DOHH2 (cell line): ENCODE measurements at regions not wholly inside any gene's neighbourhood (a gene's known extent, or its start where the extent isn't known, plus 50 kb on each side); places are given as distances from the start of the nearest gene placed in this dataset.

Experiments
- H3F3A ChIP-seq: fragments of 200-600 bp; sonication (generic), shearing (Covaris generic); 2 replicates; pipeline ENCODE4 v1.6.0; 2016; ENCODE audit warnings: antibody characterized with exemption, mild to moderate bottlenecking; ENCODE audit not compliant: control insufficient read depth, insufficient read depth
- H3K27ac ChIP-seq: fragments of 200-600 bp; sonication (generic); 2 replicates; pipeline ENCODE4 v1.5.1; 2014; ENCODE audit warnings: low read depth, mild to moderate bottlenecking, low read length, moderate library complexity
- H3K27me3 ChIP-seq: fragments of 200-600 bp; sonication (generic); 2 replicates; pipeline ENCODE4 v1.6.1; 2014; ENCODE audit warnings: mild to moderate bottlenecking, low read length, mixed read lengths; ENCODE audit not compliant: control insufficient read depth
- H3K36me3 ChIP-seq: fragments of 200-600 bp; sonication (generic); 2 replicates; pipeline ENCODE4 v1.6.1; 2014; ENCODE audit warnings: mild to moderate bottlenecking, low read length, moderate library complexity, mixed read lengths; ENCODE audit not compliant: control insufficient read depth
- H3K4me1 ChIP-seq: fragments of 200-600 bp; sonication (generic); 2 replicates; pipeline ENCODE4 v1.6.1; 2014; ENCODE audit warnings: mild to moderate bottlenecking, low read length, mixed read lengths; ENCODE audit not compliant: control insufficient read depth
- H3K4me2 ChIP-seq: fragments of 200-600 bp; sonication (generic); 2 replicates; pipeline ENCODE4 v1.6.0; 2014; ENCODE audit warnings: mild to moderate bottlenecking, low read length, moderate library complexity
- H3K4me3 ChIP-seq: fragments of 200-600 bp; sonication (generic); 2 replicates; pipeline ENCODE4 v1.5.1; 2014; ENCODE audit warnings: mild to moderate bottlenecking, low read length, mixed read lengths
- H3K79me2 ChIP-seq: fragments of 200-600 bp; sonication (generic); 2 replicates; pipeline ENCODE4 v1.6.1; 2014; ENCODE audit warnings: mild to moderate bottlenecking, low read length, mixed read lengths; ENCODE audit not compliant: control insufficient read depth
- H3K9me2 ChIP-seq: fragments of 200-600 bp; sonication (generic); replicated peaks from 2 replicates; pipeline ENCODE4 v1.6.1; 2014; ENCODE audit warnings: mild to moderate bottlenecking, low read length, mixed read lengths; ENCODE audit not compliant: control insufficient read depth
- H3K9me3 ChIP-seq: fragments of 200-600 bp; sonication (generic); 2 replicates; pipeline ENCODE4 v1.6.1; 2014; ENCODE audit warnings: antibody characterized with exemption, low read length, mixed read lengths; ENCODE audit not compliant: control insufficient read depth, insufficient read depth
- H4K20me1 ChIP-seq: fragments of 200-600 bp; sonication (generic); 2 replicates; pipeline ENCODE4 v1.6.0; 2014; ENCODE audit warnings: low read depth, mild to moderate bottlenecking, antibody characterized with exemption, low read length, moderate library complexity; ENCODE audit not compliant: control insufficient read depth, insufficient read depth
- EZH2phosphoT487 ChIP-seq: fragments of 200-600 bp; sonication (generic); IDR thresholded peaks from 2 replicates; pipeline ENCODE4 v1.6.1; 2017; ENCODE audit warnings: borderline replicate concordance, mild to moderate bottlenecking, antibody characterized with exemption, low read length, moderate library complexity, mixed read lengths
- TF ChIP-seq, protein P1 (sequence below): fragments of 200-600 bp; sonication (generic); IDR thresholded peaks from one replicate; pipeline ENCODE4 v1.5.1; 2014; ENCODE audit warnings: antibody characterized with exemption, mild to moderate bottlenecking, low read depth, low read length; ENCODE audit not compliant: poor library complexity, severe bottlenecking

DNA sequence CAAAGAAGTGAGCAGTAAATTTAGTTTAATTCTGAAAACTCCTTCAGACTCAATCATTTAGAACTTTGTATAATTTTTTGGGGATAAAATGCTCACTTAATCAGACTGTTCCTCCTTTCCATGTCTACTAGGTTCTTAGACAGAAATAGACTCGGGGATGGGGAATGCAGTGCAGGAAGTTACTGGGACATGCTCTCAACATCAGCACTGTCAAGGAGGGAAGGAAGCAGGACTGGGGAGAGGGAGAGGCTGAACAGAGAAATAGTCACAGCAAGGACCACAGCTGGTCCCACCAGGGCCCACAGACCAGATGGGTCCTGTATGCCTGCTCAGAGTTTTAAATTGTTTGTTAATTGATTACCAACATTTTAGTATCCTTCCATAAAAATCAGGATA lies 310.1 kb upstream of the MSX2 start:
- TF ChIP-seq, protein P1, sequence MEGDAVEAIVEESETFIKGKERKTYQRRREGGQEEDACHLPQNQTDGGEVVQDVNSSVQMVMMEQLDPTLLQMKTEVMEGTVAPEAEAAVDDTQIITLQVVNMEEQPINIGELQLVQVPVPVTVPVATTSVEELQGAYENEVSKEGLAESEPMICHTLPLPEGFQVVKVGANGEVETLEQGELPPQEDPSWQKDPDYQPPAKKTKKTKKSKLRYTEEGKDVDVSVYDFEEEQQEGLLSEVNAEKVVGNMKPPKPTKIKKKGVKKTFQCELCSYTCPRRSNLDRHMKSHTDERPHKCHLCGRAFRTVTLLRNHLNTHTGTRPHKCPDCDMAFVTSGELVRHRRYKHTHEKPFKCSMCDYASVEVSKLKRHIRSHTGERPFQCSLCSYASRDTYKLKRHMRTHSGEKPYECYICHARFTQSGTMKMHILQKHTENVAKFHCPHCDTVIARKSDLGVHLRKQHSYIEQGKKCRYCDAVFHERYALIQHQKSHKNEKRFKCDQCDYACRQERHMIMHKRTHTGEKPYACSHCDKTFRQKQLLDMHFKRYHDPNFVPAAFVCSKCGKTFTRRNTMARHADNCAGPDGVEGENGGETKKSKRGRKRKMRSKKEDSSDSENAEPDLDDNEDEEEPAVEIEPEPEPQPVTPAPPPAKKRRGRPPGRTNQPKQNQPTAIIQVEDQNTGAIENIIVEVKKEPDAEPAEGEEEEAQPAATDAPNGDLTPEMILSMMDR = no peak
- no peak for TF ChIP-seq EZH2phosphoT487
- H3K27me3 ChIP-seq = no peaks in the 10 kb centered on the region; the same call in none of the 2 replicates

DNA sequence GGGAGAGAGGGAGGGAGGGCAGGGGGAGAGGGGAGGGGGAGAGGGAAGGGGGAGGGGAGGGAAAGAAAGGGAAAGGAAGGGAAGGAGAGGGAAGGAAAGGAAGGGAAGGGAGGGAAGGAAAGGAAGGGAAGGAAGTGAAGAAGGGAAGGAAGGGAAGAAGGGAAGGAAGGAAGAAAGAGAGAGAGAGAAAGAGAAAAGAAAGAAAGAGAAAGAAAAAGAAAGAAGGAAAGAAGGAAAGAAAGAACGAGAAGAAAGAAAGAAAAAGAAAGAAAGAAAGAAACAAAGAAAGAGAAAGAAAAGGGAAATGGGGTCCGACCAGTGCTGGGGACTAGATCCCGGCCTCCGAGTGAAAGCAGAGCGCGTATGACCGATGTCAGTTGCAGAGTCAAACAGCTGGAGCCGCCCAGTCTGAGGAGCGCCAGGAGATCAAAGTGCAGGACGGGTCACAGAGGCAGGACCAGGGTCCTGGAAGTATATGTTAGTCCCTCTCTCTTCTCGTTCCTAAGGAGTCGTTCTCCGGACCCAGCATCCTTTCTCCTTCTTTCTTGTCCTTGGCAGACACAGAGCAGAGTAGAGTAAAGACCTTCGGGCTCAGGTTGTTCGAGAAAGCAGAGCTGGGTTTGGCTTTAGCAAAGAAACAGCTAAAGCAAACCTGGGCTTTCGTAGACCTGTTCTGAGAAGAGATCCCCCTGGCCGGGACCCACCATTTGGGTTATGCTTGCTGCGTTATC lies 305.4 kb upstream of the MSX2 start:
- Histone ChIP-seq H3K4me2 (no peak overlapping the region), H3K27me3 (no peaks in the 10 kb centered on the region), H3K4me1 (no peaks in the 10 kb centered on the region), H3K27ac (no peak overlapping the region), H3F3A (no peaks in the 10 kb centered on the region), H3K4me3 (no peak overlapping the region), H3K36me3 (no peaks in the 10 kb centered on the region), H4K20me1 (no peaks in the 10 kb centered on the region), H3K9me3 (no peaks in the 10 kb centered on the region), H3K79me2 (no peaks in the 10 kb centered on the region), H3K9me2 (no peaks in the 10 kb centered on the region)
- no peak for TF ChIP-seq EZH2phosphoT487
- TF ChIP-seq, protein P1 = no peak

More for the DNA sequence above, 310.1 kb upstream of the MSX2 start:
- Histone ChIP-seq H4K20me1 (no peaks in the 10 kb centered on the region), H3K4me3 (no peak overlapping the region), H3K4me1 (no peaks in the 10 kb centered on the region), H3F3A (no peaks in the 10 kb centered on the region), H3K36me3 (no peaks in the 10 kb centered on the region), H3K27ac (no peak overlapping the region), H3K9me3 (no peaks in the 10 kb centered on the region), H3K79me2 (no peaks in the 10 kb centered on the region), H3K4me2 (no peak overlapping the region), H3K9me2 (no peaks in the 10 kb centered on the region)

DNA sequence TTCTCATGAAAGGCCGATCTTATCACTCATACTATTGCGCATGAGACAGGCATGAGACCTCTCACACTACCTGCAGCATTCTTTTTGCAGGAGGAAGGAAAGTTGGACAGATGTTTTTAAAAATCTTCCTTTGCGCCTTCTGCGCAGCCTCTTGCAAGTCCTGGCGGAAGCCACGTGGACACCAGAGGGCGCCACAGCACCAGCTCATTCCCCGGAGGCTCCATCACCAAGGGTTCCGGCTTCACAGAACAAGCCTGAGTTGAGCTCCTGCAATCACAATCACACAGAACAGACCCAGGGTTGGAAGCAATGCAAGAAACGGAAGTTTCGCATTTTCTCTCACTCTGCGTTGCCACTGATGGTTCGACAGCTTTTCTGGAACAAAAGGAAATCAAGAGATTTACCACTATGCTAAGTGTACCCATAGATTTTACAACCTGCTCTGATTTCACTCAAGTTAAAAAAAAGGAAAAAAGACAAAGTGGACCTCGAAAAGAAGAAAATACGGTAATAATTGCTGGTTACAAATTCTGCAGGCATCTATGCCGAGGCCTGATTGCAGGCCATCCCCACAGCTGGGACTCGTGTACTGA lies 304.7 kb upstream of the MSX2 start:
- H3K79me2 ChIP-seq = no peaks in the 10 kb centered on the region
- H3K4me3 ChIP-seq = no peak overlapping the region
- H3K9me2 ChIP-seq = no peaks in the 10 kb centered on the region
- no peaks in the 10 kb centered on the region for H3K9me3 ChIP-seq
- H3K27ac ChIP-seq = no peak overlapping the region
- H3K27me3 ChIP-seq = no peaks in the 10 kb centered on the region
- H3K4me1 ChIP-seq = no peaks in the 10 kb centered on the region
- H3K36me3 ChIP-seq = no peaks in the 10 kb centered on the region
- H3K4me2 ChIP-seq = no peak overlapping the region
- H3F3A ChIP-seq = no peaks in the 10 kb centered on the region
- H4K20me1 ChIP-seq = no peaks in the 10 kb centered on the region
- TF ChIP-seq, protein P1 = peak; percentile 94
- no peak for TF ChIP-seq EZH2phosphoT487
